HepG2 (cell line): ENCODE measurements at regions not wholly inside any gene's neighbourhood (a gene's known extent, or its start where the extent isn't known, plus 50 kb on each side); places are given as distances from the start of the nearest gene placed in this dataset.

Experiments
- ATAC-seq: fragments of 200-7000 bp; cut with Tn5 transposase; 3 replicates; pipeline ENCODE4 v1.9.1; 2020; ENCODE audit warnings: mild to moderate bottlenecking, moderate library complexity
- BruUV-seq: library from RNA; stranded (reverse); fragments of 400-500 nt; replicated peaks from 2 replicates; lab custom pipeline; 2021; lab: Mats Ljungman, UMichigan
- CTCF ChIA-PET: fragments of 300-600 bp; formaldehyde crosslinking; extraction: SDS; loops from one replicate; lab custom pipeline; 2021; ENCODE audit warnings: low total read pairs, inconsistent platforms, low intra/inter-chr PET ratio; lab: Yijun Ruan, JAX
- POLR2A ChIA-PET: fragments of 350-600 bp; sonication (Branson Sonifier 250); formaldehyde crosslinking; loops from one replicate; lab custom pipeline; 2020; ENCODE audit warnings: antibody characterized with exemption, inconsistent platforms; lab: Yijun Ruan, JAX
- DNase-seq: peaks from one replicate; pipeline ENCODE4 v3.0.0-alpha.2; 2015; ENCODE audit warnings: low spot score
- FAIRE-seq: peaks from 3 replicates; lab custom pipeline; 2011; peaks lifted over from hg19 to GRCh38; lab: Jason Lieb, UNC
- H2AFZ ChIP-seq: one replicate; pipeline ENCODE4 v1.6.1; 2011; ENCODE audit warnings: low read length, inconsistent platforms
- H3K27ac ChIP-seq: fragments of 300-600 bp; 3 replicates; pipeline ENCODE4 v1.8.0; 2011; ENCODE audit warnings: mixed run types, mild to moderate bottlenecking, mixed read lengths, low read length, inconsistent platforms; ENCODE audit not compliant: insufficient read depth; ENCODE audit errors: extremely low read length
- H3K27me3 ChIP-seq, 2 experiments: fragments of 200-600 bp in 1 of 2; 2 replicates in 1 of 2; 3 replicates in 1 of 2; pipeline versions ENCODE4 v1.6.0 to v1.8.0; 2011; ENCODE audit warnings: low read length in 2 of 2, mild to moderate bottlenecking in 2 of 2, moderate library complexity in 2 of 2, inconsistent platforms in 1 of 2; ENCODE audit not compliant: insufficient read depth in 2 of 2, control insufficient read depth in 1 of 2
- H3K36me3 ChIP-seq, 2 experiments: fragments of 200-600 bp in 1 of 2; replicated peaks in 1 of 2; 2 replicates in 1 of 2; 3 replicates in 1 of 2; pipeline versions ENCODE4 v1.5.1 to v1.8.0; 2011; ENCODE audit warnings: low read length in 2 of 2, inconsistent platforms in 1 of 2; ENCODE audit not compliant: insufficient read depth in 2 of 2, control insufficient read depth in 1 of 2
- H3K4me1 ChIP-seq: 2 replicates; pipeline ENCODE4 v1.5.1; 2012; ENCODE audit warnings: low read length, inconsistent platforms; ENCODE audit not compliant: insufficient read depth
- H3K4me2 ChIP-seq: 2 replicates; pipeline ENCODE4 v1.6.0; 2011; ENCODE audit warnings: low read depth, low read length, inconsistent platforms
- H3K4me3 ChIP-seq, 3 experiments: fragments of 200-600 bp in 1 of 3; sonication (generic), shearing (Covaris generic) in 1 of 3; replicated peaks in 1 of 3; 2 replicates each; pipeline ENCODE4 v1.5.1; 2011 to 2016; ENCODE audit warnings: low read length in 3 of 3, inconsistent platforms in 2 of 3, low read depth in 2 of 3, mild to moderate bottlenecking in 2 of 3, control low read depth in 1 of 3, mixed read lengths in 1 of 3; ENCODE audit not compliant: insufficient read depth in 1 of 3
- H3K79me2 ChIP-seq: one replicate; pipeline ENCODE4 v1.6.1; 2011; ENCODE audit warnings: low read length, inconsistent platforms; ENCODE audit not compliant: insufficient read depth
- H3K9ac ChIP-seq: 2 replicates; pipeline ENCODE4 v1.6.0; 2011; ENCODE audit warnings: mild to moderate bottlenecking, low read depth, low read length, inconsistent platforms; ENCODE audit not compliant: insufficient read depth
- H3K9me3 ChIP-seq: 2 replicates; pipeline ENCODE4 v1.5.1; 2012; ENCODE audit warnings: mild to moderate bottlenecking, low read length
- H4K20me1 ChIP-seq: 2 replicates; pipeline ENCODE4 v1.6.0; 2011; ENCODE audit warnings: inconsistent platforms, mild to moderate bottlenecking, low read length, moderate library complexity; ENCODE audit not compliant: insufficient read depth
- CEBPB ChIP-seq: IDR thresholded peaks from 2 replicates; pipeline ENCODE4 v1.6.1; 2011; ENCODE audit warnings: low read depth, low read length, improper control_type of control experiment, borderline replicate concordance
- CENPT ChIP-seq: sonication (generic); formaldehyde crosslinking; IDR thresholded peaks from 2 replicates; pipeline ENCODE4 v1.8.0; 2022; ENCODE audit warnings: low read depth, mild to moderate bottlenecking, moderate library complexity, missing genetic modification reagents
- HIVEP1 ChIP-seq: sonication (generic); formaldehyde crosslinking; IDR thresholded peaks from 2 replicates; pipeline ENCODE4 v1.4.0; 2020; ENCODE audit warnings: mild to moderate bottlenecking, missing genetic modification reagents
- HNF4G ChIP-seq, 2 experiments: sonication (generic) in 1 of 2; formaldehyde crosslinking in 1 of 2; IDR thresholded peaks; 2 replicates each; pipeline versions ENCODE4 v1.4.0 to v1.6.1; 2011 to 2020; ENCODE audit warnings: borderline replicate concordance in 2 of 2, low read depth in 2 of 2, mild to moderate bottlenecking in 2 of 2, low read length in 1 of 2, missing genetic modification reagents in 1 of 2, moderate library complexity in 1 of 2
- NFKB2 ChIP-seq: sonication (generic); formaldehyde crosslinking; IDR thresholded peaks from 2 replicates; pipeline ENCODE4 v1.4.0; 2020; ENCODE audit warnings: missing genetic modification reagents, borderline replicate concordance
- NPAS2 ChIP-seq: sonication (generic); formaldehyde crosslinking; IDR thresholded peaks from 2 replicates; pipeline ENCODE4 v1.8.0; 2022; ENCODE audit warnings: mild to moderate bottlenecking, missing genetic modification reagents, borderline replicate concordance
- TRIM24 ChIP-seq: sonication (generic); formaldehyde crosslinking; IDR thresholded peaks from 2 replicates; pipeline ENCODE4 v1.8.0; 2022; ENCODE audit warnings: mild to moderate bottlenecking, missing genetic modification reagents
- YEATS4 ChIP-seq: sonication (generic); formaldehyde crosslinking; IDR thresholded peaks from 2 replicates; pipeline ENCODE4 v1.4.0; 2020; ENCODE audit warnings: missing genetic modification reagents, borderline replicate concordance
- ZMAT3 ChIP-seq: sonication (generic); formaldehyde crosslinking; conservative IDR thresholded peaks from 2 replicates; pipeline ENCODE4 v1.7.0; 2021; ENCODE audit warnings: missing genetic modification reagents
- ZNF383 ChIP-seq: sonication (generic); formaldehyde crosslinking; IDR thresholded peaks from 2 replicates; pipeline ENCODE4 v1.4.0; 2020; ENCODE audit warnings: missing genetic modification reagents, mild to moderate bottlenecking, borderline replicate concordance
- ZNF503 ChIP-seq: sonication (generic); formaldehyde crosslinking; IDR thresholded peaks from 2 replicates; pipeline ENCODE4 v1.4.0; 2020; ENCODE audit warnings: missing genetic modification reagents
- ZNF562 ChIP-seq: sonication (generic); formaldehyde crosslinking; IDR thresholded peaks from 2 replicates; pipeline ENCODE4 v1.8.0; 2022; ENCODE audit warnings: missing genetic modification reagents, borderline replicate concordance
- ZSCAN21 ChIP-seq: sonication (generic); formaldehyde crosslinking; IDR thresholded peaks from 2 replicates; pipeline ENCODE4 v1.8.0; 2022; ENCODE audit warnings: mild to moderate bottlenecking, missing genetic modification reagents, moderate library complexity, borderline replicate concordance
- WGBS: methylation state at CpG from one replicate; pipeline ENCODE4 v1.1.6; 2017; ENCODE audit warnings: low lambda C conversion rate; 5-methylcytosine and 5-hydroxymethylcytosine counted together
- in situ Hi-C: cut with HindIII; loops from 2 replicates; pipeline ENCODE4 v1.10.0; 2017; ENCODE audit warnings: low pct_unique_long_range_greater_than_20kb; ENCODE audit not compliant: extremely low pct_ligation_motif_present
- intact Hi-C: fragments of 100-400 bp; cut with micrococcal nuclease; formaldehyde crosslinking; loops from one replicate; pipeline ENCODE4 v1.10.0; 2022; ENCODE audit not compliant: unreplicated experiment

DNA sequence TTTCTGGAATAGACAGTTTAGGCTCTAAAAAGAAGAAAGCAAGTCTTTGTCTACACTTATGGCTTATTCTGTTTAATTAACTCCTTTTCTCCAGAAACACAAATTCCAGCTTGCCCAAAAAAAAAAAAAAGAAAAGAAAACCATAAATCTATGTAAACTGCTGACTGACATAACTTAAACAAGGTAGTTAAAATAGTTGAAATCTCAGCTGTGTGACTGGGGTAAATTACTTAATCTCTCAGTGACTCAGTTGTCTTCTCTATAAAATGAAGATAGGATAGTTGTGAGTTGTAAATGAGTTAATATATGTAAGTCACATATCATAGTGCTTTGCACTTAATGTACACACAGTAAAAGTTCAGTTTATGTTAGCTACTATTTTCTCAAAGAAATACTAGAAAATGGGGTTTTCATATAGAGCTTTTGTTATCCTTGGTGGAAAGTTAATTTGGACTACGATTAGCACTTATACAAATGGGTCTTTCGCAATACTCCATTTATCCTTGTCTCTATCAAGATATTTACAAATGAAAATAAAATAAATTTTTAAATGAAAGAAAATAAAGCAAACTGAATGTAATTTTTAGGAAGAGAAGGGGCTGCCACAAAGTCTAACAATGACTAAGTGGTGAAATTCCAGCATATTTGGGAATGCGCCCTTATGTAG is 200.9 kb downstream of the MBL2 start:
- no peaks in the 10 kb centered on the region for H3K79me2 ChIP-seq
- ATAC-seq, result no peak
- H3K27ac ChIP-seq, result no peak overlapping the region
- FAIRE-seq, result no peak
- no peaks in the 10 kb centered on the region for H3K36me3 ChIP-seq
- POLR2A ChIA-PET, result no interaction called here
- BruUV-seq, result no TSS peak
- H3K9ac ChIP-seq, result no peak overlapping the region
- WGBS, result 98% methylated on average over 3 of the region's 3 CpGs
- no peaks in the 10 kb centered on the region for H3K27me3 ChIP-seq
- H4K20me1 ChIP-seq, result no peaks in the 10 kb centered on the region
- no peak overlapping the region for H3K4me2 ChIP-seq
- no peaks in the 10 kb centered on the region for H3K9me3 ChIP-seq
- TF ChIP-seq HNF4G (IDR thresholded peaks at IDR 0.05; ENCODE audit: borderline replicate concordance, low read depth, low read length) (no peak), HNF4G (CRISPR knock-in tag; IDR thresholded peaks at IDR 0.05; ENCODE audit: borderline replicate concordance, low read depth) (no peak), ZNF503 (CRISPR knock-in tag) (no peak), CEBPB (peak; percentile 68)
- TF ChIP-seq, all 625 proteins: peak for 1
- no peak overlapping the region for H2AFZ ChIP-seq
- no peak overlapping the region for H3K4me3 ChIP-seq
- no peak for DNase-seq
- intact Hi-C loops, result no loop called here
- CTCF ChIA-PET, result no interaction called here
- no peaks in the 10 kb centered on the region for H3K4me1 ChIP-seq
- in situ Hi-C loops, result no loop called here

DNA sequence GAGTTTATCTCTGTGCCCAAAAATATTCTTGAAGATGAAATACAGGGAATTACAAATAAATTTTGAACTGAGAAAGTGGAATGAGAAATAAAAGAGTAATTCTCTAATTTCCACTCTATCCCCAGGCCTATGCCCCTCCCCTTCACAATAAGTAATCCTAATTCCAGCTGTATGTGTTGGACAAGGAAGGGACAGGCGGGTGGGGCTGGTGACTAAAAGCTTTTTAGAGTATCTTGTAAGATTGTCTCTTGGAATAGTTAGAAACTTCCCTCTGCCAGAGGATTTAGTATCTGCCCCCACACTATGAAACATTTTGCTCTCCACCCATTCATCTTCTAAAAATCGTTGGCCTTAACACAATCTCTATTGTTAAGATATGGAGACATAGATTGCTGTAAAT is 199.2 kb downstream of the MBL2 start:
- ChIA-PET POLR2A (no interaction called here), CTCF (no interaction called here)
- Histone ChIP-seq H3K9ac (no peak overlapping the region), H3K27me3 (no peaks in the 10 kb centered on the region), H3K27ac (no peak overlapping the region), H3K36me3 (no peaks in the 10 kb centered on the region), H2AFZ (no peak overlapping the region), H3K4me3 (no peak overlapping the region), H3K4me2 (no peak overlapping the region), H3K9me3 (no peaks in the 10 kb centered on the region), H3K79me2 (no peaks in the 10 kb centered on the region), H4K20me1 (no peaks in the 10 kb centered on the region)
- FAIRE-seq (no peak), ATAC-seq (no peak), DNase-seq (no peak)
- in situ Hi-C loops (no loop called here), intact Hi-C loops (no loop called here)
- WGBS, result 38% methylated on average over 2 of the region's 2 CpGs
- TF ChIP-seq NPAS2 (no peak), NFKB2 (no peak), YEATS4 (CRISPR knock-in tag) (no peak), ZNF562 (no peak), TRIM24 (no peak), ZNF383 (no peak), ZSCAN21 (no peak), CENPT (no peak), ZMAT3 (CRISPR knock-in tag) (no peak), HIVEP1 (CRISPR knock-in tag) (no peak)
- TF ChIP-seq, all 625 proteins: peak for 0
- BruUV-seq, result no TSS peak
- no peaks in the 10 kb centered on the region for H3K4me1 ChIP-seq
